ENCODE measurements at regions not wholly inside any gene's neighbourhood (a gene's known extent, or its start where the extent isn't known, plus 50 kb on each side); places are given as distances from the start of the nearest gene placed in this dataset.

- TF ChIP-seq, protein P1, sequence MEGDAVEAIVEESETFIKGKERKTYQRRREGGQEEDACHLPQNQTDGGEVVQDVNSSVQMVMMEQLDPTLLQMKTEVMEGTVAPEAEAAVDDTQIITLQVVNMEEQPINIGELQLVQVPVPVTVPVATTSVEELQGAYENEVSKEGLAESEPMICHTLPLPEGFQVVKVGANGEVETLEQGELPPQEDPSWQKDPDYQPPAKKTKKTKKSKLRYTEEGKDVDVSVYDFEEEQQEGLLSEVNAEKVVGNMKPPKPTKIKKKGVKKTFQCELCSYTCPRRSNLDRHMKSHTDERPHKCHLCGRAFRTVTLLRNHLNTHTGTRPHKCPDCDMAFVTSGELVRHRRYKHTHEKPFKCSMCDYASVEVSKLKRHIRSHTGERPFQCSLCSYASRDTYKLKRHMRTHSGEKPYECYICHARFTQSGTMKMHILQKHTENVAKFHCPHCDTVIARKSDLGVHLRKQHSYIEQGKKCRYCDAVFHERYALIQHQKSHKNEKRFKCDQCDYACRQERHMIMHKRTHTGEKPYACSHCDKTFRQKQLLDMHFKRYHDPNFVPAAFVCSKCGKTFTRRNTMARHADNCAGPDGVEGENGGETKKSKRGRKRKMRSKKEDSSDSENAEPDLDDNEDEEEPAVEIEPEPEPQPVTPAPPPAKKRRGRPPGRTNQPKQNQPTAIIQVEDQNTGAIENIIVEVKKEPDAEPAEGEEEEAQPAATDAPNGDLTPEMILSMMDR (IDR thresholded peaks at IDR 0.05; ENCODE audit: poor library complexity), result no peak
- TF ChIP-seq EZH2 (IDR thresholded peaks at IDR 0.05; ENCODE audit: borderline replicate concordance) (no peak), EZH2phosphoT487 (IDR thresholded peaks at IDR 0.05; ENCODE audit: low read depth, severe bottlenecking, unreplicated experiment) (no peak)
These were observed 277.3 kb downstream of the SS18 start for GRCh38 chr18:25813110-25813509.
